Fibroblast of skin of abdomen (primary cell): ENCODE measurements at regions not wholly inside any gene's neighbourhood (a gene's known extent, or its start where the extent isn't known, plus 50 kb on each side); places are given as distances from the start of the nearest gene placed in this dataset.

Source experiments
- DNase-seq: peaks from one replicate; pipeline ENCODE4 v3.0.0-alpha.2; 2013

DNA sequence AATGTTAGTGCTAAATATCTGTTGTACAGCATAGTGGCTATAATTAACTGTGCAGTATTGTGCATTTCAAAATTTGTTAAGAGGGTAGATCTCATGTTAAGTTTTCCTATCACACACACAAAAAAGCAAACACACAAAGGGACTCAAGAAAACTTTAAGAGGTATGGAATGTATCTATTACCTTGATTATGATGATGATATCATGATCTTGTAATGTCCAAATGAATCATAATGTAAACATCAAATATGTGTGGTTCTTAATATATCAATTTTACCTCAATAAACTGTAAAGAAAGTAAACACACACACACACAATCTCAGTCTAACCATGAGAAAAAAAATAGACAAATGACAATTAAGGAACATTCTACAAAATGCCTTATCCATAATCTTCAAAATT is 934.6 kb downstream of the SLITRK1 start:
- no peak for DNase-seq

- DNase-seq, result peak; percentile 23
Observed at GRCh38 chr13:82947191-82947621, 935.1 kb downstream of the SLITRK1 start.

DNA sequence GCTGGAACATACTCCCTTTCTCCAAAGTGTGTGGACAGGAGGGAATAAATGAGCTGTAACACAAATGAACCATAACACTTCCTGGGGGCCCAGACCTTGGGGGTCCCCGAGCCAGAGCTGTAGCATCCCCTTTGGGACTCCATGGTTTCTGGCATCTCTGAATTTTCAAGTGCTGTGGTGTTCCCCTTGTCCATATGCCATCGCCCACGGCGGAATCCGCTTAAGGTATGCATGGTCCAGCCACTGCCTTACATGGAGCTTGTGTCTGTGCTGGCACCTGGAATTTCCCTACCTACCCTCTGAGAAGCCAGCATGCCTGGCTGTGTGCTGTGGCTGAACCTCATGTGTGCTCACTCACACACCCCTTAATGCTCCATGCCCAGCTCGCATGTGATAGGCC is 943.6 kb downstream of the SLITRK1 start:
- DNase-seq, result no peak

- DNase-seq, result peak; percentile 51
Observed at GRCh38 chr13:82934000-82934399, 948.3 kb downstream of the SLITRK1 start.

- DNase-seq, result no peak
Observed at GRCh38 chr13:82925114-82925513, 957.2 kb downstream of the SLITRK1 start.

- no peak for DNase-seq
Observed at GRCh38 chr13:82917984-82918383, 964.3 kb downstream of the SLITRK1 start.

- no peak for DNase-seq
Observed at GRCh38 chr13:82912564-82912963, 969.7 kb downstream of the SLITRK1 start.

GRCh38 chr13:82905071-82905470 is 977.2 kb downstream of the SLITRK1 start:
- DNase-seq, result no peak

DNA sequence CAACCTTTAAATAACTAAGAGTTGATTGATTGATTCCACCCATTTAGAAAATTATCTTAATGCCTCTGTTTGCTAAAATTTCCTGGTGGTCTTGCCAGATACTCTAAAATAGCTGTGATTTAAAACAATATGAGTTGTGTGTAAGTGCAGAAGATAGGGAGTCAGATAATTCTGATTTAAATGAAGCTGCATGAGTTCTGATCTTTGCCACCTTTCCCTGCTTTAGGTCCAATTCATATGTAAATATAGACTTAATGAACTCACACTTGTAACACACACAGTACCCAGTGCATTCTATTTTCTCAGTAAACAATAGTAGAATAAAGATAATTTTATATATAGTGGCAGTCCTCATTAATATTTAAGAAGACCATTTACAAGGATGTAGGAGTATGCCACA is 981.8 kb downstream of the SLITRK1 start:
- DNase-seq, result no peak

DNA sequence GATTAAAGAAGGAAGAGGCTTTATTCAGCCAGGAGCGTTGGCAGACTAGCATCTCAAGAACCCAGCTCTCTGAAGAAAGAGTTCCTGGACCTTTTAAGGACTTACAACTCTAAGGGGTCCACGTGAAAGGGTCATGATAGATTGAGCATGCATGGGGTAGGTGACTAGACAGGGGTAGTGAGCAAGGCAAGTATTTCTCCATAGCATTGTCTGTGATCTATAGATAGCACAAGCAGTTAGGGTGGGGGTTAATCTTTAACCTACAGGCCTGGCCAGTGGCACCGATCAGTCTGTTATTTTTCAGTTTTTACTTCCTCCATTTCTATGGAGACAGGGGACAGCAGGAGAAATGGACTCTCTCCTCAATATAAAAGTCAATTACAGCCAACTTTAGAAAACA is 983.7 kb downstream of the SLITRK1 start:
- no peak for DNase-seq

GRCh38 chr13:82879921-82880320 is 1002.4 kb downstream of the SLITRK1 start:
- no peak for DNase-seq

GRCh38 chr13:82878536-82878935 is 1003.7 kb downstream of the SLITRK1 start:
- peak; percentile 1 for DNase-seq

DNA sequence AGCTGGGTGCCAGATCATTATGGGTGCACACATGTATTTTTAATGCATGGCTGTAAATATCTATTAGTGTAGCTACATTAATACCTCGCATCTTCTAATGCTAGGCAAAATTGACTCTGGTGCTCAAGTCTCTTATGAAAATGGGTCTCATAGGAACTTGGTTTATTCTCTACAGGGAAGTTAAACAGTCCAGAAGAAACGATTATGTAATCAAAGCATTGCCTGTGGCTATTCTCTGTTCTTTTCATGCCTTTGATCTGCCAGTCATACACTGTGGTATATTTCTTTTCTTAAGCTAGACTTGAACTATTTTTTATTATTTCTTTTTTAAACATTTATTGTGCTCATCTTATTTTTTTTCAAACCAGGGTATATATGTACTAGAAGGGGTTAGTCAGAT is 1015.0 kb downstream of the SLITRK1 start:
- DNase-seq, result no peak

DNA sequence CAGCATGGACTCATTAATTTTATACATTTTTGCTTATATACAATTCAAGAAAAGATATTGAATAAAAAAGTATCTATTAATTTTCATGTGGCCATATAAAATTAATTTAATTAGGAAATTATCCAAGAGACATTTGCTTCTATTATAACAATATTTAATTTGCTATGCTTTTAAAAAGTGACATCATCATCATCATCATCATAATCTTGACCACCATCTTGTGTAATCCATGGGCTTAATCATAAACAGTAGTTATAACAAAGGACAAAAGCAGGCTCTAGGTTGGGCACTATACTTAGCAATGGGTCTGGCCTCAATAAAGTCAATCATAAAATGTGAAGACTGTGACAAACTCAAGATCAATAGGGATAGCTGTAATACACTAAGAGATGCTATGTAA is 1031.6 kb downstream of the SLITRK1 start:
- no peak for DNase-seq

DNA sequence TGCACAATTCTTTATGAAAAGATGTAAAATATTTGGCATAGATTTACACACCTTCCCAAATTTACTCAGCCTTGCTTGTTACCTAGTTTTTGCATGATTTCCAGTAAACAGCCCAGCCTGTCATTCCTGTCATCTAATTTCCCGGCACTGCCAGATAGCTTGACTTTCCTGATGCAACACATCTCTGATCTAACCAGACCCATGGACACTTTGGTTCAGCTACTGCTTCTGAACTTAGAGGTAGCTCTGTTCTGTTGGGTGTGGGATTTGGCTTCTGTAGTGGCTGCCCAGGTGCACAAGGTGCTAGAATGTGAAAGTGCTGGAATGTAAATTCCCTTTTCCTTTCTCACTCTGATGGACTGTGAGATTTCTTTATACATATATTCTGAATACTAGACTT is 1033.5 kb downstream of the SLITRK1 start:
- DNase-seq, result no peak

GRCh38 chr13:82847595-82847994 is 1034.7 kb downstream of the SLITRK1 start:
- no peak for DNase-seq

DNA sequence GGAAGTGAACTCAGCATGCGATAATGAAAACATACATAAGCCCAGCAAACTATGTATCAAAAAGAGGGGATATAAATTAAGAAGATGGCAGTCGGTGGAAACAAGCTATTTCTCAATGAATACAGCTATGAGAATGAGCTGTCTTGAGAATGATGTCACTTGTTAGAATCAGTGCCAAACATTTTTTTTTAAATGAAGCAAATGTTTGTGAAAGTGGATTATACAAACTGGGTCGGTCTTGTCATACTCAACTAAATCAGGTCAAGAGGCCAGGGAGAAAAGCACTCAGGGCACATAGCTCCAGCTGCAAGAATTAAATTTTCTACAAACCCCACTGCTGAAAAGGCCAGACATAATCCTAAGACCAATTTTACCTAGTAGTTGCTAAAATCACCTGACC is 1048.4 kb downstream of the SLITRK1 start:
- peak; percentile 4 for DNase-seq

DNA sequence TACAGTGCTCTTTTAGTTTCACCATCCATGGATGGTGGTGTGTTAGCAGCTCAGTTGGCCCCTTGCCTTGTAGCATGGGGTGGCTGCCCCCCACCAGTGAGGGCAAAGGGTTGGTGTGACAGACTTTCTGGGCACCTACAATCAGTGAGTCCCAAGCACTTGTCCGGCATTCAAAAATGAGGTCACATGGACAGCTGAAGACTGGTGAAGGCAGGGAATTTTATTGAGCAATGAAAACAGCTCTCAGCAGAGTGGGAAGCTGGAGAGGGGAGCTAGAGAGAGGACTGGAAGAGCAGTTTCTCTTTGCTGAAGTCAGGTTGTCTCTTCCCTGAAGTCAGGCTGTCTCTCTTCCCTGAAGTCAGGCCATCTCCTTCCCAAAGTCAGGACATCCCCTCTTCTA is 1053.2 kb downstream of the SLITRK1 start:
- no peak for DNase-seq

GRCh38 chr13:82827724-82828123 is 1054.5 kb downstream of the SLITRK1 start:
- no peak for DNase-seq

GRCh38 chr13:82822935-82823334 is 1059.3 kb downstream of the SLITRK1 start:
- DNase-seq, result no peak

GRCh38 chr13:82817133-82817532 is 1065.1 kb downstream of the SLITRK1 start:
- no peak for DNase-seq

GRCh38 chr13:82815791-82816190 is 1066.5 kb downstream of the SLITRK1 start:
- DNase-seq, result no peak

DNA sequence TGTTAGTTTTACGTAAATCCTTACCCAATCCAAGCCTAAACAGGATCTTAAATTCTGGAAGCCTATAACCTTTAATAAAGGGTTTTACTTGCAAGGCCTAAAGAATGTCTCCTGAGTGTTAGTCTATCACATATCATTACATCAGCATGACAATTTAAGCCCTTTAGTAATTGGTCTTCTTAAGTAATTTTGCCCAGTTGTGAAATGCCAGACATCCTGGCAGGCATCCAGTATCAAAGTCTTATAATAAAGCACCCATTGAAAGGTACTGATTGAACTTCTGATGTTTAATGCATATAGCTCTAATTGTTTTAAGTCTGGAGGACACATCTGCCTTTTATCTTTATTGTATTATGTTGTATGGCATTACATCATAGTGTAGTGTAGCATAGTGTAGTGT is 1078.9 kb downstream of the SLITRK1 start:
- DNase-seq, result no peak

DNA sequence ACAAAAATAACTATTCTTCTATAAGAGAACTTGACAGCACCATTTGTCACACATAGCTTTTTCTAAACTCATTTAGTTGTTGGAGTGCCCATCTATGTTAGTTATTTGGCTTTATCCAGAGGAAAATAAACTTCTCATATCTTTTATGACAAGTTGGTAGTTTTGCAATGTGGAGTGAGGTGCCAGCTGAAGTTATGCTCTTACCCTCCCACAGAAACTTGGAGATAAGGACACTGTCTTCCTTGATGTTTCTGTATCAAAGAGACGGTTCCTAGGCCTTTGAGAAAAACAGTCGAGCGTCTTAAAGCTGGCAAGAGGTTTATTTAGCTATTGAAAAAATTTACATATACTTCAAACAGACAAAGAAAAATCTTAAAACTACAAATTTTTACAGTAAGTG is 1079.7 kb downstream of the SLITRK1 start:
- no peak for DNase-seq

- peak; percentile 18 for DNase-seq
Observed at GRCh38 chr13:82800391-82800790, 1081.9 kb downstream of the SLITRK1 start.

- DNase-seq, result no peak
Observed at GRCh38 chr13:82797876-82798275, 1084.4 kb downstream of the SLITRK1 start.
